ENCODE measurements at regions not wholly inside any gene's neighbourhood (a gene's known extent, or its start where the extent isn't known, plus 50 kb on each side); places are given as distances from the start of the nearest gene placed in this dataset.
"Not testable (repeated sequence)": the region's sequence is repeated elsewhere in the genome, so short reads cannot be mapped to it uniquely, and the experiment has no call there.

DNA sequence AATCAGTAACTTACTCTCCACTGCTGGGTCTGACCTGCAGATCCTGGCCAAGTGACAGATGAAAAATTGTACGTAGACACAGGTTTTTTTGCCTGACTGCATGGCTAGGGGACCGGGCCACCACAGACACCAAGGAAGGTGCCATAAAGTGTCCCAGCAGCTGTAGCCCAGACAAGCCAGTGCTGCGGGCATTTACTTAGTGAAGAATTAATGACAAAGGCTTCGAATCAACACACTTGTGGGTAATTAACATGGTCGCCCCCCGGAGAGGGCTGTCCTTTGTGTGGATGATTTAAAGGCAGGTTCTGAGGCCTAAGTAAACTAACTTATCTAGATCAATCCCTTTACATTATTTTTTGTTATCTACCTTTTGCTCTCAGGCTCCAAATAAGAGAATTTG is 1709.1 kb upstream of the LRRTM1 start:
- TF ChIP-seq, protein P1, sequence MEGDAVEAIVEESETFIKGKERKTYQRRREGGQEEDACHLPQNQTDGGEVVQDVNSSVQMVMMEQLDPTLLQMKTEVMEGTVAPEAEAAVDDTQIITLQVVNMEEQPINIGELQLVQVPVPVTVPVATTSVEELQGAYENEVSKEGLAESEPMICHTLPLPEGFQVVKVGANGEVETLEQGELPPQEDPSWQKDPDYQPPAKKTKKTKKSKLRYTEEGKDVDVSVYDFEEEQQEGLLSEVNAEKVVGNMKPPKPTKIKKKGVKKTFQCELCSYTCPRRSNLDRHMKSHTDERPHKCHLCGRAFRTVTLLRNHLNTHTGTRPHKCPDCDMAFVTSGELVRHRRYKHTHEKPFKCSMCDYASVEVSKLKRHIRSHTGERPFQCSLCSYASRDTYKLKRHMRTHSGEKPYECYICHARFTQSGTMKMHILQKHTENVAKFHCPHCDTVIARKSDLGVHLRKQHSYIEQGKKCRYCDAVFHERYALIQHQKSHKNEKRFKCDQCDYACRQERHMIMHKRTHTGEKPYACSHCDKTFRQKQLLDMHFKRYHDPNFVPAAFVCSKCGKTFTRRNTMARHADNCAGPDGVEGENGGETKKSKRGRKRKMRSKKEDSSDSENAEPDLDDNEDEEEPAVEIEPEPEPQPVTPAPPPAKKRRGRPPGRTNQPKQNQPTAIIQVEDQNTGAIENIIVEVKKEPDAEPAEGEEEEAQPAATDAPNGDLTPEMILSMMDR (conservative IDR thresholded peaks at IDR 0.05), result no peak
- no peak overlapping the region for H3K27ac ChIP-seq

DNA sequence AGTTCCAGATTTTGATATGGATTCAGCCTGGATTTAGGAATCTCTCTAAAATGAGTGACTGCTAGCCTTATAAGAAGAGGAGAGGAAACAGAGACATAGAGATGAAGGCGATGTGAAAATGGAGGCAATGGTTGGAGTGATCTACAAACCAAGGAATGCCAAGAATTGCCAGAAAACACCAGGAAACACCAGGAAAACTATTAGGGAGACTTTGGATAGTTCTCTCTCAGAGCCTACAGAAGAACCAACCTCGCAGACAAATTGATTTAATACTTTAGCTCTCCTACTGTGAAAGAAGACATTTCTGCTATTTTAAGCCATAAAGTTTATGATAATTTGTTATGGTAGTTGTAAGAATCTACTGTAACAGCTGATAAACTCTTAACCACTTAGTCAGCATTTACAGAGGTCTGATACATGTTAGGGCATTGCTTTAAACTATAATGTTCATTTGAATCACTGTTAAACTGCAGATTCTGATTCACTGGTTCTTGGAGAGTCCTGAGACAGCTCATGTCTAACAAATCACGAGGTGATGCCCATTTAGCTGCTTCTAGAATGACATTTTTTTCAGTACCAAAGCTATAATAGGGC is 1702.6 kb upstream of the LRRTM1 start:
- no peak overlapping the region for H3K27ac ChIP-seq
- TF ChIP-seq, protein P1 (conservative IDR thresholded peaks at IDR 0.05), result no peak

DNA sequence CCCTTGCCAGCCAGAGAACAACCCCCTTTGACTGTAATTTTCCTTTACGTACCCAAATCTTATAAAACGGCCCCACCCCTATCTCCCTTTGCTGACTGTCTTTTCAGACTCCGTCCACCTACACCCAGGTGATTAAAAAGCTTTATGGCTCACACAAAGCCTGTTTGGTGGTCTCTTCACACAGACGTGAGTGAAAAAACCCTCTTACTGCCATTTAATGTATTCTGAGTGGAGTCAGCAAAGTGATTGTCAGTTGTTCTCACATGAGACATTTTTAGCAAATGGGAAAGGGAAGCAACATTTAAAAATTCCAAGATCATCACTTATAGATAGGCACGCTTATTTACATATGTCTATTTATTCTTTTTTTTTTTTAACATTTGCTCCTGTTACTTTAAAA is 1701.3 kb upstream of the LRRTM1 start:
- not testable (repeated sequence) for H3K27ac ChIP-seq

DNA sequence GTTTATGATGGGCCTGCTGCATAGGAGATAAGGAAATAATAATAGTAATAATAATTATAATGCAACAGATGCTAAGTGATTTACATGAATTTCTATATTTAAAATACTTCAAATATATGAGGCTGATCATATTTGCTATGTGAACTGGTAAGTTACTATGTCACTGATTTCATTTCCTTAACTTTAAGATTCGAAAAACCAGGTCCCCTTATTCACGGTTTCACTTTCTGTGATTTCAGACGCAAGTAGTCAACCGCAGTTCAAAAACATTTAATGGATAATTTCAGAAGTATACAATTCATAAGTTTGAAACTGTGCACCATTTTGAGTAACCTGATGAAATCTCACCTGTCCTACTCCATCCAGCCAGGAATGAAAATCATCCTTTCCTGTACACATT is 1697.1 kb upstream of the LRRTM1 start:
- TF ChIP-seq, protein P1 (conservative IDR thresholded peaks at IDR 0.05), result no peak
- H3K27ac ChIP-seq, result no peak overlapping the region

DNA sequence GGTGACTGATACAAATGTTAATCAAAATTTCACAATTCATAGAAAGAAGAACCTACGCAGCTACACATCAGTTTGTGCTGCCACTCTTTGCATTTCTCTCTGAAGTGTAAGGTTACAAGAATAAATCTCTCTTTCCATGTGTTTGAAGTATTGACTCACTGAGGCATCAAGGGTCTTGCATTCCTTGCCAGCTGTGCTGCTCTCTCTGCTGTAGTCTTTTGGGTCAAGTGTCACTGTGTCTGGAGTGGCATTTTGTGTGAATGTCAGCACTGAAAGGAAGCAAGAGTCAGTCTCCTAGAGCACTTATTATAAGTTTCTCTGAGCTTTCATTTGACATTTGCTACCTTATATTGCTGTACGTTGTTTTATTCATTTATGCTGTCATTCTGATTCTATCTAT is 1696.1 kb upstream of the LRRTM1 start:
- no peak overlapping the region for H3K27ac ChIP-seq
- TF ChIP-seq, protein P1 (conservative IDR thresholded peaks at IDR 0.05), result no peak

DNA sequence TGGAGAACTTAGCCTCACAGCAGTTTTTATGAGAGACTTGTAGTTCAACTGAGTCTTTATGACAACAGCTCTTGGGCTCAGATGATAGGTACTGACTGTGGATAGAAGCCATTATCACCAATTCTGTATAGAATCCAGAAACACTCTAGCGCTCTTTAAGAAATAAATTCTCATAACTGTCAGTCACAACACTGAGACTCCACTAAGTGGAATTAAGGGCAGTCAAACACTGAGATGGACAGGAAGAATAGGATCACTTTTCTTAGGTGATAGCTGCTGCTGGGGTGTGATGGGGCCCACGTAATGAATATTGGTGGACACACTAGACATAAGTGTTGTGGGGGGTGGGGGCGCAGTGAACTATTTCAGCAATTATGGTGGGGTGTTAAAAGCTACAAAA is 1691.8 kb upstream of the LRRTM1 start:
- TF ChIP-seq, protein P1 (conservative IDR thresholded peaks at IDR 0.05), result no peak
- no peak overlapping the region for H3K27ac ChIP-seq

DNA sequence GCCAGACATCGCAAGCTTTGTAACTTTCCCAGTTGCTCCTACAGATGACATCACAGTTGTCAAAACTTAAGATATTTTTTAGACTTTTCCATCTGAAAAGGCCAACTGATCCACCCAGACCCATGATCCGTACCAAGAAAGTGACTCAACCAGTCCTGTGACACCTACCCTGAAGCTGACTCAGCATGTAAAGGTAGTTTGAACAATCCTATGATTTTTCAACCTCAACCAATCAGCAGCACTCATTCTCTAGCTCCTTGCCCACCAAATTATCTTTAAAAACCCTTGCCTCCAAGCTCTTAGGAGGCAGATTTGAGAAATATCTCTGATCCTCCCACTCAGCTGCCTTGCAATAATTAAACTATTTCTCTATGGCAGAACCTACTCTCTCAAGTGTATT is 1686.7 kb upstream of the LRRTM1 start:
- TF ChIP-seq, protein P1 (conservative IDR thresholded peaks at IDR 0.05), result no peak
- no peak overlapping the region for H3K27ac ChIP-seq

DNA sequence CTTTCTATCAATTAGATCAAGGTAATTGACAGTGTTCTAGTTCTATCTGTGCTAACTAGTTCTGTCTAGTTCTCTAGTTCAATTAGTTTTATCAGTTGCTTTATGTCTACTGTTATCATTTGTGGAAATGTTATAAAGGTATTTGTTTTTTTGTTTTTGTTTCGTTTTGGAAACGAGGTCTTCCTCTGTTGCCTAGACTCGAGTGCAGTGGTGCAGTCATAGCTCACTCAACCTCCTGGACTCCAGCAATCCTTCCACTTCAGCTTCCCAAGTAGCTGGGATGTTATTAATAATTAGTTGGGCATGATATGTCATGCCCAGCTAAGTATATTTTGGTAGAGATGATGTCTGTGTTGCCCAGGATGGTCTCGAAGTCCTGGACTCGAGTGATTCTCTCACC is 1682.8 kb upstream of the LRRTM1 start:
- TF ChIP-seq, protein P1 (conservative IDR thresholded peaks at IDR 0.05), result no peak
- no peak overlapping the region for H3K27ac ChIP-seq

Measured in VCaP (cell line).